KMS-11 (cell line): ENCODE measurements at regions not wholly inside any gene's neighbourhood (a gene's known extent, or its start where the extent isn't known, plus 50 kb on each side); places are given as distances from the start of the nearest gene placed in this dataset.

ENCODE experiments used
- H2AFZ ChIP-seq: fragments of 200-600 bp; sonication (generic); 2 replicates; pipeline ENCODE4 v1.6.1; 2016; ENCODE audit warnings: antibody characterized with exemption, mixed run types, low read depth
- H3K27ac ChIP-seq: fragments of 200-600 bp; sonication (generic); 2 replicates; pipeline ENCODE4 v1.6.1; 2016; ENCODE audit warnings: mild to moderate bottlenecking, mixed run types
- H3K27me3 ChIP-seq: fragments of 200-600 bp; sonication (generic); 2 replicates; pipeline ENCODE4 v1.6.1; 2017; ENCODE audit warnings: mild to moderate bottlenecking, low read depth, mixed run types, moderate library complexity; ENCODE audit not compliant: insufficient read depth
- H3K36me3 ChIP-seq: fragments of 200-600 bp; sonication (generic); 2 replicates; pipeline ENCODE4 v1.6.1; 2017; ENCODE audit warnings: mild to moderate bottlenecking, mixed run types; ENCODE audit not compliant: insufficient read depth
- H3K4me1 ChIP-seq: fragments of 200-600 bp; sonication (generic); 2 replicates; pipeline ENCODE4 v1.6.1; 2016; ENCODE audit warnings: mild to moderate bottlenecking, low read depth, mixed run types; ENCODE audit not compliant: poor library complexity, severe bottlenecking
- H3K4me2 ChIP-seq: fragments of 200-600 bp; sonication (generic); 2 replicates; pipeline ENCODE4 v1.7.0; 2016; ENCODE audit warnings: mild to moderate bottlenecking, mixed run types
- H3K4me3 ChIP-seq: fragments of 200-600 bp; sonication (generic); IDR thresholded peaks from 2 replicates; pipeline ENCODE4 v1.6.1; 2017; ENCODE audit warnings: low read depth, low read length, mixed read lengths; ENCODE audit not compliant: insufficient read depth
- H3K79me2 ChIP-seq: fragments of 200-600 bp; sonication (generic); 2 replicates; pipeline ENCODE4 v1.6.1; 2016; ENCODE audit warnings: low read depth, mixed run types; ENCODE audit not compliant: insufficient read depth
- H3K9ac ChIP-seq: fragments of 200-600 bp; sonication (generic); 2 replicates; pipeline ENCODE4 v1.6.1; 2016; ENCODE audit warnings: mild to moderate bottlenecking, mixed run types
- H4K20me1 ChIP-seq: fragments of 200-600 bp; sonication (generic); 2 replicates; pipeline ENCODE4 v1.6.1; 2016; ENCODE audit warnings: mild to moderate bottlenecking, mixed run types; ENCODE audit not compliant: insufficient read depth
- CTCF ChIP-seq: fragments of 200-600 bp; sonication (generic); conservative IDR thresholded peaks from 2 replicates; pipeline ENCODE4 v1.6.1; 2017; ENCODE audit warnings: low read depth, mild to moderate bottlenecking, antibody characterized with exemption, low read length, moderate library complexity, mixed read lengths

DNA sequence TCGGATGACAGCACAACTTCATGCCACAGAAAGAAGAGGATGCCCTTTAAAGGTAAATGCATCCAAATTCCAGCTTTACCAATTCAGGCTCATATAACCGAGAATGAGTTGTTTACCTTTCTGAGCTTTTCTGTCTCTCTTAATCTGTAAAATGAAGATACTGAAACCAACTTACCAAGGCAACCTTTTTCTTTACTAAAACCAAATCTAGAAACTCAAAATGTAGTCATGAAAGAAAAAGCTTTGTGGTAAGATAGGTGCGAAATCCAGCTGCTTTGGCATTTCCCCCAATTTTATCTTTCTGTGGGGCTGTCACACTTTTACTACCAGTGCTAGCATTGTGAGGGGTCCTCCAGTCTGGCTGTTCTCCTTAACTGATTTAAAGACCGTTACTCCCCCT, 240.4 kb downstream of the IKZF2 start:
- Histone ChIP-seq H3K27me3 (no peaks in the 10 kb centered on the region), H3K79me2 (no peaks in the 10 kb centered on the region), H3K27ac (no peak overlapping the region; the same call in 1 of the 2 replicates), H3K9ac (no peak overlapping the region), H3K4me1 (peaks cover 18% of the 10 kb centered on the region), H3K4me2 (peak overlapping the region; percentile 51; the same call in 1 of the 2 replicates), H4K20me1 (no peaks in the 10 kb centered on the region), H2AFZ (0 out of 2 replicates have a peak overlapping the region, but pooled peaks have one; percentile 1), H3K4me3 (no peak overlapping the region), H3K36me3 (no peaks in the 10 kb centered on the region)
- no peak for TF ChIP-seq CTCF

DNA sequence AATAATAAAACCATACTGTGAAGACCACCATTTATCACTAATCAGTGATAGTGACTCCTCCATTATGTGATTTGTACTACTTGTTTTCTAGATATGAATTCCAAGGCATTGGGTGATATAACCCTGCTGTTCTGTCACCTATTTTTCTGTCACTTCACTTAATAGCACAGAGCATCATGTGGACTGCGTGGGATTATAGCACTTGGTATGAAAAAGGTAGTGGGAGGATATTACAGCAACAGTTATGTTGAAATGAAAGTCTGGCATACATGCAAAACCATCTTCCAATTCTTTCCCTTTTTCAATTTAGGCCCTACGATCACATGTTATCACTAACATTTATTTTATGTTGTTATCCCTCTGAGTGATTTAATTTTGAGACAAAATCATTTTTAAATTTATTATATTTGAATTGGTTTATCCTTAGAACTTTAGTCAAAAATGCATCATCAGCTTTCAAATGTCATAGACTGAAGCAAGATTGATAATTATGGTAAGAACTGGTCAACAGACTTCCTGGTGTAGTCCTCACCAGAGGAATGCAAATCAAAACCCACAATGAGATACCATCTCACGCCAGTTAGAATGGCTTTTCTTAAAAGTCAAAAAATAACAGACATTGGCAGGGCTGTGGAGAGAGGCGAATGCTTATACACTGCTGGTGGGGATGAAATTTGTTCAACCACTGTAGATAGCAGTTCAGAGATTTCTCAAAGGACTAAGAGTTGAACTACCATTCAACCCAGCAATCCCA, 242.6 kb downstream of the IKZF2 start:
- no peak overlapping the region for H3K9ac ChIP-seq
- no peaks in the 10 kb centered on the region for H3K27me3 ChIP-seq
- H2AFZ ChIP-seq, result no peak overlapping the region
- H4K20me1 ChIP-seq, result no peaks in the 10 kb centered on the region
- H3K4me1 ChIP-seq, result peaks cover 18% of the 10 kb centered on the region
- H3K4me3 ChIP-seq, result no peak overlapping the region
- H3K79me2 ChIP-seq, result no peaks in the 10 kb centered on the region
- TF ChIP-seq CTCF, result no peak
- H3K4me2 ChIP-seq, result no peak overlapping the region
- H3K27ac ChIP-seq, result no peak overlapping the region
- no peaks in the 10 kb centered on the region for H3K36me3 ChIP-seq

GRCh38 chr2:212908031-212908430, 243.4 kb downstream of the IKZF2 start:
- no peak for TF ChIP-seq CTCF
- peaks cover 18% of the 10 kb centered on the region for H3K4me1 ChIP-seq

GRCh38 chr2:212906620-212907019, 244.8 kb downstream of the IKZF2 start:
- Histone ChIP-seq H3K36me3 (no peaks in the 10 kb centered on the region), H3K4me1 (peaks cover 27% of the 10 kb centered on the region), H3K4me2 (no peak overlapping the region), H2AFZ (no peak overlapping the region), H3K9ac (no peak overlapping the region), H3K4me3 (no peak overlapping the region), H3K79me2 (no peaks in the 10 kb centered on the region), H3K27ac (no peak overlapping the region), H3K27me3 (no peaks in the 10 kb centered on the region), H4K20me1 (no peaks in the 10 kb centered on the region)
- no peak for TF ChIP-seq CTCF

More at GRCh38 chr2:212908031-212908430, 243.4 kb downstream of the IKZF2 start:
- H3K27ac ChIP-seq, result no peak overlapping the region
- no peaks in the 10 kb centered on the region for H4K20me1 ChIP-seq
- H2AFZ ChIP-seq, result no peak overlapping the region
- no peaks in the 10 kb centered on the region for H3K27me3 ChIP-seq
- no peak overlapping the region for H3K9ac ChIP-seq
- H3K79me2 ChIP-seq, result no peaks in the 10 kb centered on the region
- no peak overlapping the region for H3K4me2 ChIP-seq
- H3K36me3 ChIP-seq, result no peaks in the 10 kb centered on the region
- no peak overlapping the region for H3K4me3 ChIP-seq
